ENCODE measurements at regions not wholly inside any gene's neighbourhood (a gene's known extent, or its start where the extent isn't known, plus 50 kb on each side); places are given as distances from the start of the nearest gene placed in this dataset.
"Not testable (repeated sequence)": the region's sequence is repeated elsewhere in the genome, so short reads cannot be mapped to it uniquely, and the experiment has no call there.

- TF ChIP-seq FOXK2 (conservative IDR thresholded peaks at IDR 0.05 in 1 of 2, IDR thresholded peaks at IDR 0.05 in 1 of 2; ENCODE audit: low read depth in 2 of 2) (0 out of 4 replicates have a peak, but pooled peaks of 1 of the 2 experiments have one; percentile 13), ZNF668 (CRISPR knock-in tag; IDR thresholded peaks at IDR 0.05) (no peak), RAD21 (CRISPR knock-in tag; conservative IDR thresholded peaks at IDR 0.05 in 1 of 2, IDR thresholded peaks at IDR 0.05 in 1 of 2) (0 out of 4 replicates have a peak, but pooled peaks of 1 of the 2 experiments have one; percentile 13), SMARCA4 (IDR thresholded peaks at IDR 0.05) (peak; percentile 90)
Observed at GRCh38 chrX:125492439-125492838, 172.8 kb downstream of the TEX13C start (continued).

DNA sequence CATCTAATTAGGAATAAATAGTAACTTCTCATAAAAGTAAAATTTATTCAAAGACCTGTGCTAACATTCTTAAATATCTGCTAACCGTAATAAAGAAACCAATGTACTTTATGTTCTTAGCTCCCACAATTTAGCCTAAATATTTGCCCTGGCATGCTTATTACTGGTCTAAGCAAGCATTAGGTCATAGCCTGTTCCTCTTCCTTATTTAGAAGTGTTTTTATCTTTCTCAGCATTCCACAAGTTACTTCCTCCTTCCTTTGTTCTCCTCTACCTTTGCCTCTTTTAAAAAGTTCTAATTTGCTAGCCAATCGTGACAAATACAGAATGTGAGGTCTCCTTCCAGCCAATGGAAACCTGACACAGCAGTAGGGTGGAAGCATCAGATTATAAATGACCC lies 173.3 kb downstream of the TEX13C start:
- POLR2A ChIA-PET, result interaction anchor here (0.6 to 1.4 kb wide), 2 partner anchors 11 to 1886 kb away, joined by 4 to 6 read pairs; no protein-coding TSS in a partner anchor
- H3K36me3 ChIP-seq (ENCODE audit: control insufficient read depth, insufficient read depth, low read length); CTCF ChIA-PET (ENCODE audit: low intra/inter-chr PET ratio); H3K9me1 ChIP-seq (ENCODE audit: control insufficient read depth, insufficient read depth, low read length); H3K4me3 ChIP-seq; in situ Hi-C loops (cut with MboI); H3K79me2 ChIP-seq (ENCODE audit: control insufficient read depth, insufficient read depth, low read length); BruUV-seq (replicated peaks); H3K9me3 ChIP-seq (replicated peaks; ENCODE audit: control insufficient read depth, insufficient read depth, low read depth, low read length); FAIRE-seq; H4K20me1 ChIP-seq (replicated peaks; ENCODE audit: control insufficient read depth, insufficient read depth, low read length); H3K4me1 ChIP-seq (replicated peaks in 1 of 2; ENCODE audit: control insufficient read depth in 2 of 2, insufficient read depth in 2 of 2, low read length in 2 of 2); H3K27me3 ChIP-seq (ENCODE audit: control insufficient read depth in 2 of 2, insufficient read depth in 2 of 2, low read length in 2 of 2); TF ChIP-seq MYBL2 (CRISPR knock-in tag; IDR thresholded peaks at IDR 0.05; ENCODE audit: borderline replicate concordance); FOXM1 (CRISPR knock-in tag; IDR thresholded peaks at IDR 0.05; ENCODE audit: low read depth): not testable (repeated sequence)
- WGBS (ENCODE audit: insufficient coverage, low coverage, missing lambda C conversion rate), result 22% methylated on average over 1 of the region's 2 CpGs
- DNase-seq (ENCODE audit: extremely low read depth in 1 of 4, low spot score in 3 of 4) (peak in 1 of 4 experiments; percentile 27), ATAC-seq (peak; percentile 52)
- TF ChIP-seq MYBL2 (IDR thresholded peaks at IDR 0.05; ENCODE audit: low read depth) (peak; percentile 31; the same call in 1 of the 2 replicates), SRF (CRISPR knock-in tag; IDR thresholded peaks at IDR 0.05) (0 out of 4 replicates have a peak, but pooled peaks of 1 of the 2 experiments have one; percentile 61), EHMT2 (IDR thresholded peaks at IDR 0.05) (0 out of 2 replicates have a peak, but pooled peaks have one; percentile 14), FOXM1 (IDR thresholded peaks at IDR 0.05; ENCODE audit: low read depth) (peak; percentile 40; the same call in 1 of the 2 replicates), ZNF175 (CRISPR knock-in tag; IDR thresholded peaks at IDR 0.05; ENCODE audit: low read depth) (peak; percentile 52; the same call in 1 of the 2 replicates), ATF7 (IDR thresholded peaks at IDR 0.05) (0 out of 2 replicates have a peak, but pooled peaks have one; percentile 19)
- Histone ChIP-seq H3K27ac (ENCODE audit: extremely low read depth, low read depth, low read length) (peak overlapping the region; percentile 82), H3K9ac (ENCODE audit: insufficient read depth in 1 of 2, low read depth in 2 of 2, low read length in 2 of 2) (peak overlapping the region in 1 of 2 experiments; percentile 16; a peak in 1 of 4 replicates), H3K4me2 (ENCODE audit: insufficient read depth, low read length) (0 out of 2 replicates have a peak overlapping the region, but pooled peaks have one; percentile 10), H2AFZ (ENCODE audit: low read depth, low read length) (peak overlapping the region; percentile 65)
- intact Hi-C loops (cut with micrococcal nuclease), result loop anchor here (5.0 kb wide), 1 partner anchor 51 kb away; no protein-coding TSS in a partner anchor
